Mammary epithelial cell (primary cell): ENCODE measurements at regions not wholly inside any gene's neighbourhood (a gene's known extent, or its start where the extent isn't known, plus 50 kb on each side); places are given as distances from the start of the nearest gene placed in this dataset.

Experiments
- EZH2 ChIP-seq: IDR thresholded peaks from 2 replicates; pipeline ENCODE4 v1.6.1; 2012; ENCODE audit warnings: low read length, inconsistent platforms, borderline replicate concordance
- TF ChIP-seq, protein P1 (sequence below), 2 donors: IDR thresholded peaks in 1 of 2; conservative IDR thresholded peaks in 1 of 2; 2 replicates each; pipeline ENCODE4 v1.5.1; 2011 to 2012; ENCODE audit warnings: inconsistent platforms in 2 of 2, low read length in 2 of 2, mild to moderate bottlenecking in 2 of 2, control low read depth in 1 of 2, low read depth in 1 of 2; ENCODE audit not compliant: insufficient read depth in 1 of 2; ENCODE audit errors: extremely low read depth in 1 of 2

DNA sequence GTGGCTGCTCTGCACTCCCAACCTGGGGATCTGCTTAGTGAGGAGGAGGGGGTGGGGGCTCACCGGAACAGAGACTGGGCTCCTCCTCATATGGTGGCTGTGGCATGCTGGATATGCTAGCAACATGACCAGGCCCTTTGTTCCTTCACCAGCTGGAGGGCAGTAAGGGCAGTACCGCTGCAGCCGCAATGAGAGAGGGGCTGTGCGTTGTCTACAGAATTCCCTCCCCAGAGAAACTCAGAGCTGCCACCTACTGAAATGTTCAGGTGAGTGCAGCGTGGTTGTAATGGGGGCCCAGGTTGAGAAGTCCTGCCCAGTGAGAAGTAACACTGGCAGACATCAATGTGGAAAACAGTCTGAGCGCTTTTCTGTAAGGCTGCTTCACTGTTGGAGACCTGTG, 1211.9 kb upstream of the NXPH2 start:
- no peak for TF ChIP-seq EZH2
- TF ChIP-seq, protein P1, sequence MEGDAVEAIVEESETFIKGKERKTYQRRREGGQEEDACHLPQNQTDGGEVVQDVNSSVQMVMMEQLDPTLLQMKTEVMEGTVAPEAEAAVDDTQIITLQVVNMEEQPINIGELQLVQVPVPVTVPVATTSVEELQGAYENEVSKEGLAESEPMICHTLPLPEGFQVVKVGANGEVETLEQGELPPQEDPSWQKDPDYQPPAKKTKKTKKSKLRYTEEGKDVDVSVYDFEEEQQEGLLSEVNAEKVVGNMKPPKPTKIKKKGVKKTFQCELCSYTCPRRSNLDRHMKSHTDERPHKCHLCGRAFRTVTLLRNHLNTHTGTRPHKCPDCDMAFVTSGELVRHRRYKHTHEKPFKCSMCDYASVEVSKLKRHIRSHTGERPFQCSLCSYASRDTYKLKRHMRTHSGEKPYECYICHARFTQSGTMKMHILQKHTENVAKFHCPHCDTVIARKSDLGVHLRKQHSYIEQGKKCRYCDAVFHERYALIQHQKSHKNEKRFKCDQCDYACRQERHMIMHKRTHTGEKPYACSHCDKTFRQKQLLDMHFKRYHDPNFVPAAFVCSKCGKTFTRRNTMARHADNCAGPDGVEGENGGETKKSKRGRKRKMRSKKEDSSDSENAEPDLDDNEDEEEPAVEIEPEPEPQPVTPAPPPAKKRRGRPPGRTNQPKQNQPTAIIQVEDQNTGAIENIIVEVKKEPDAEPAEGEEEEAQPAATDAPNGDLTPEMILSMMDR (conservative IDR thresholded peaks at IDR 0.05 in 1 of 2, IDR thresholded peaks at IDR 0.05 in 1 of 2; ENCODE audit: extremely low read depth in 1 of 2, insufficient read depth in 1 of 2, low read depth in 1 of 2, low read length in 2 of 2) = no peak
